Stomach (tissue), 4 donors: ENCODE measurements at regions not wholly inside any gene's neighbourhood (a gene's known extent, or its start where the extent isn't known, plus 50 kb on each side); places are given as distances from the start of the nearest gene placed in this dataset.

ENCODE experiments used
- POLR2A ChIP-seq, 4 donors: fragments of 450-650 bp; IDR thresholded peaks; one replicate each; pipeline ENCODE4 v1.6.1; 2016; ENCODE audit warnings: antibody characterized with exemption in 4 of 4, control low read depth in 2 of 4, mild to moderate bottlenecking in 1 of 4, moderate library complexity in 1 of 4
- POLR2AphosphoS5 ChIP-seq, 3 donors: sonication (generic); formaldehyde crosslinking; IDR thresholded peaks; one replicate each; pipeline ENCODE4 v1.6.1; 2016; ENCODE audit warnings: antibody characterized with exemption in 3 of 3
- TF ChIP-seq, protein P1 (sequence below), 7 experiments: fragments of 450-650 bp in 4 of 7; fragments of 200-600 bp in 3 of 7; sonication (generic) in 3 of 7; IDR thresholded peaks; one replicate each; pipeline ENCODE4 v1.5.1; 2016 to 2019; ENCODE audit warnings: antibody characterized with exemption in 7 of 7, control low read depth in 2 of 7, mild to moderate bottlenecking in 1 of 7

DNA sequence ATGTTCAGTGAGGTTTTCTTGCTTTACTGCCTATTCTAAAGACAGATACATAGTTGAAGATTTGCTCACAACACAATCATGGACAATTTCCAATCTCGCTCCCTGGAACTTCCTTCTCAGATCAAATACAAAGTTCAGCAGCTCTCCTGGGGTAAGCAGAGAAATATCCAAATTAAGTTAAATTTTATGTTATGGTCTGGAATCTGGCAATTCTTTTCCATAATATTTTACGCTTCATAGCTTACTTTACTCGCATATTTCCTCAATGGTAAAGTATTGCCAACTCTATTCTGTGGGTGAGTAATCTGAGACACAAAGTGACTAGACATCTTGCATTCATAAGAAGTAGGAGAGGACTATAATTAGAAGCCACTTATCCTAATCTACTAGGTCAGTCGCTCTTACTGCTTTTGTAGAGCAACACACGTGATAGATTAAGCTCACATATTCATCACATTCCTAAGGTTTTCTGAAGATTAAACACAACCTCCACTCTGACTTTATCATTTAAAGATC, 529.4 kb downstream of the CCDC85A start:
- no peak for TF ChIP-seq POLR2AphosphoS5 (IDR thresholded peaks at IDR 0.05)
- TF ChIP-seq, protein P1, sequence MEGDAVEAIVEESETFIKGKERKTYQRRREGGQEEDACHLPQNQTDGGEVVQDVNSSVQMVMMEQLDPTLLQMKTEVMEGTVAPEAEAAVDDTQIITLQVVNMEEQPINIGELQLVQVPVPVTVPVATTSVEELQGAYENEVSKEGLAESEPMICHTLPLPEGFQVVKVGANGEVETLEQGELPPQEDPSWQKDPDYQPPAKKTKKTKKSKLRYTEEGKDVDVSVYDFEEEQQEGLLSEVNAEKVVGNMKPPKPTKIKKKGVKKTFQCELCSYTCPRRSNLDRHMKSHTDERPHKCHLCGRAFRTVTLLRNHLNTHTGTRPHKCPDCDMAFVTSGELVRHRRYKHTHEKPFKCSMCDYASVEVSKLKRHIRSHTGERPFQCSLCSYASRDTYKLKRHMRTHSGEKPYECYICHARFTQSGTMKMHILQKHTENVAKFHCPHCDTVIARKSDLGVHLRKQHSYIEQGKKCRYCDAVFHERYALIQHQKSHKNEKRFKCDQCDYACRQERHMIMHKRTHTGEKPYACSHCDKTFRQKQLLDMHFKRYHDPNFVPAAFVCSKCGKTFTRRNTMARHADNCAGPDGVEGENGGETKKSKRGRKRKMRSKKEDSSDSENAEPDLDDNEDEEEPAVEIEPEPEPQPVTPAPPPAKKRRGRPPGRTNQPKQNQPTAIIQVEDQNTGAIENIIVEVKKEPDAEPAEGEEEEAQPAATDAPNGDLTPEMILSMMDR (IDR thresholded peaks at IDR 0.05), result no peak
- TF ChIP-seq POLR2A (IDR thresholded peaks at IDR 0.05), result no peak
